ENCODE measurements at regions not wholly inside any gene's neighbourhood (a gene's known extent, or its start where the extent isn't known, plus 50 kb on each side); places are given as distances from the start of the nearest gene placed in this dataset.
A peak's percentile ranks its signal among the peaks of the same experiment; 100 is the strongest.

GRCh38 chr7:25854059-25854458, 297.9 kb upstream of the NFE2L3 start:
- 17 to 23% methylated on average over 14 of the region's 14 CpGs for WGBS, 2 donors
- Histone ChIP-seq H3K4me3 (no peak overlapping the region), H3K27me3 (peaks cover 20 to 98% (median 51%) of the 10 kb centered on the region in 4 donors), H3K4me1 (peaks cover 14 to 77% (median 23%) of the 10 kb centered on the region in 3 donors), H3K36me3 (no peaks in the 10 kb centered on the region), H3K27ac (peak overlapping the region; percentile 43 to 88 (median 84)), H3K9me3 (peaks cover 0 to 6% (median 0%) of the 10 kb centered on the region in 3 donors)
- no peak for TF ChIP-seq CTCF (IDR thresholded peaks at IDR 0.05)
- TF ChIP-seq POLR2A (IDR thresholded peaks at IDR 0.05): no peak
- DNase-seq: no peak
- intact Hi-C loops (cut with DNase I): loop anchor here (5.0 to 10.0 kb wide), 4 partner anchors 287 to 1311 kb away; partner anchors contain the start of gene HOXA9

GRCh38 chr7:25854608-25855497, 297.1 kb upstream of the NFE2L3 start:
- Histone ChIP-seq H3K9me3 (peaks cover 0 to 6% (median 0%) of the 10 kb centered on the region in 3 donors), H3K36me3 (no peaks in the 10 kb centered on the region), H3K27me3 (peaks cover 24 to 98% (median 55%) of the 10 kb centered on the region in 4 donors), H3K4me3 (peak overlapping the region in 2 of 4 donors; percentile 51 to 68), H3K4me1 (peaks cover 14 to 72% (median 23%) of the 10 kb centered on the region in 3 donors), H3K27ac (peak overlapping the region; percentile 15 to 88 (median 84))
- 7 to 9% methylated on average over 20 of the region's 20 CpGs for WGBS, 2 donors
- intact Hi-C loops (cut with DNase I): loop anchor here (5.0 to 10.0 kb wide), 4 partner anchors 288 to 1310 kb away; partner anchors contain the start of gene HOXA9
- no peak for DNase-seq
- TF ChIP-seq CTCF (IDR thresholded peaks at IDR 0.05): peak; percentile 40 to 69 (median 64)
- peak in 2 of 4 donors; percentile 40 to 78 for TF ChIP-seq POLR2A (IDR thresholded peaks at IDR 0.05)

GRCh38 chr7:25855854-25856782, 295.9 kb upstream of the NFE2L3 start:
- peak overlapping the region; percentile 19 to 68 (median 50) for H3K4me3 ChIP-seq
- no peaks in the 10 kb centered on the region for H3K36me3 ChIP-seq
- H3K27ac ChIP-seq: peak overlapping the region; percentile 58 to 92 (median 87)
- peaks cover 0 to 6% (median 1%) of the 10 kb centered on the region in 3 donors for H3K9me3 ChIP-seq
- DNase-seq: no peak
- H3K4me1 ChIP-seq: peaks cover 14 to 72% (median 19%) of the 10 kb centered on the region in 3 donors
- peaks cover 37 to 100% (median 62%) of the 10 kb centered on the region in 4 donors for H3K27me3 ChIP-seq
- intact Hi-C loops (cut with DNase I): loop anchor here (10.0 kb wide), 2 partner anchors 601 to 1309 kb away; partner anchors contain the start of gene HOXA9
- 24 to 29% methylated on average over 21 to 22 of the region's 22 CpGs for WGBS, 2 donors
- TF ChIP-seq CTCF (IDR thresholded peaks at IDR 0.05) (no peak), POLR2A (IDR thresholded peaks at IDR 0.05) (no peak)

GRCh38 chr7:25857376-25858067, 294.5 kb upstream of the NFE2L3 start:
- 22 to 31% methylated on average over 18 to 20 of the region's 21 CpGs for WGBS, 2 donors
- H3K4me1 ChIP-seq: peaks cover 9 to 69% (median 12%) of the 10 kb centered on the region in 3 donors
- peak overlapping the region; percentile 19 to 68 (median 50) for H3K4me3 ChIP-seq
- H3K27ac ChIP-seq: peak overlapping the region in 3 of 4 donors; percentile 46 to 92 (median 88)
- DNase-seq: no peak
- peaks cover 35 to 100% (median 70%) of the 10 kb centered on the region in 4 donors for H3K27me3 ChIP-seq
- H3K36me3 ChIP-seq: no peaks in the 10 kb centered on the region
- TF ChIP-seq POLR2A (IDR thresholded peaks at IDR 0.05): no peak
- TF ChIP-seq CTCF (IDR thresholded peaks at IDR 0.05): no peak
- H3K9me3 ChIP-seq: peaks cover 0 to 12% (median 6%) of the 10 kb centered on the region in 3 donors
- intact Hi-C loops (cut with DNase I): loop anchor here (10.0 kb wide), 2 partner anchors 603 to 1307 kb away; partner anchors contain the start of gene HOXA9
